ENCODE measurements at regions not wholly inside any gene's neighbourhood (a gene's known extent, or its start where the extent isn't known, plus 50 kb on each side); places are given as distances from the start of the nearest gene placed in this dataset.

- TF ChIP-seq EZH2 (IDR thresholded peaks at IDR 0.05; ENCODE audit: insufficient read depth, poor library complexity, severe bottlenecking) (peak; percentile 67), EZH2phosphoT487 (IDR thresholded peaks at IDR 0.05; ENCODE audit: insufficient read depth, low read depth) (peak; percentile 2; the same call in 1 of the 2 replicates)
These were observed 69.3 kb upstream of the USP15 start for GRCh38 chr12:62190689-62191490.
